SU-DHL-6 (cell line): ENCODE measurements at regions not wholly inside any gene's neighbourhood (a gene's known extent, or its start where the extent isn't known, plus 50 kb on each side); places are given as distances from the start of the nearest gene placed in this dataset.

Source experiments
- H2AFZ ChIP-seq: fragments of 200-600 bp; sonication (generic); 2 replicates; pipeline ENCODE4 v1.6.1; 2014; ENCODE audit warnings: low read depth, mild to moderate bottlenecking, moderate library complexity, mixed read lengths, antibody characterized with exemption, low read length; ENCODE audit not compliant: severe bottlenecking
- H3F3A ChIP-seq: fragments of 200-600 bp; shearing (Covaris generic); 2 replicates; pipeline ENCODE4 v1.6.0; 2016; ENCODE audit warnings: antibody characterized with exemption, mild to moderate bottlenecking; ENCODE audit not compliant: insufficient read depth
- H3K27ac ChIP-seq: fragments of 200-600 bp; sonication (generic); 2 replicates; pipeline ENCODE4 v1.5.1; 2016; ENCODE audit warnings: low read depth, mild to moderate bottlenecking, low read length, moderate library complexity, mixed read lengths
- H3K27me3 ChIP-seq: fragments of 200-600 bp; sonication (generic), shearing (Covaris generic); 2 replicates; pipeline ENCODE4 v1.6.0; 2014; ENCODE audit warnings: mild to moderate bottlenecking, low read length
- H3K36me3 ChIP-seq: fragments of 200-600 bp; sonication (generic); 2 replicates; pipeline ENCODE4 v1.6.1; 2014; ENCODE audit warnings: mild to moderate bottlenecking, low read length, mixed read lengths
- H3K4me2 ChIP-seq: fragments of 300-600, 200-600 bp; shearing (Covaris generic), sonication (generic); 2 replicates; pipeline ENCODE4 v1.6.0; 2014; ENCODE audit warnings: low read length, low read depth, mild to moderate bottlenecking; ENCODE audit not compliant: poor library complexity, severe bottlenecking
- H3K4me3 ChIP-seq: fragments of 200-600 bp; sonication (generic); 2 replicates; pipeline ENCODE4 v1.5.1; 2014; ENCODE audit warnings: antibody characterized with exemption, low read length, mild to moderate bottlenecking, mixed read lengths; ENCODE audit not compliant: insufficient read depth, poor library complexity, severe bottlenecking
- H3K79me2 ChIP-seq: fragments of 200-600 bp; sonication (generic); 2 replicates; pipeline ENCODE4 v1.6.1; 2014; ENCODE audit warnings: mild to moderate bottlenecking, low read length, moderate library complexity; ENCODE audit not compliant: insufficient read depth
- H3K9ac ChIP-seq: fragments of 200-600 bp; sonication (generic); 2 replicates; pipeline ENCODE4 v1.7.0; 2014; ENCODE audit warnings: mild to moderate bottlenecking, low read length
- H3K9me2 ChIP-seq: fragments of 200-600 bp; sonication (generic); replicated peaks from 2 replicates; pipeline ENCODE4 v1.6.1; 2014; ENCODE audit warnings: low read length; ENCODE audit not compliant: insufficient read depth
- H3K9me3 ChIP-seq: fragments of 200-600 bp; sonication (generic); 2 replicates; pipeline ENCODE4 v1.6.1; 2014; ENCODE audit warnings: low read length, mixed read lengths; ENCODE audit not compliant: insufficient read depth
- H4K20me1 ChIP-seq: fragments of 200-600 bp; sonication (generic); 2 replicates; pipeline ENCODE4 v1.6.1; 2014; ENCODE audit warnings: low read depth, mild to moderate bottlenecking, antibody characterized with exemption, low read length, moderate library complexity, mixed read lengths
- EZH2phosphoT487 ChIP-seq: fragments of 200-600 bp; sonication (generic), shearing (Covaris generic); conservative IDR thresholded peaks from 2 replicates; pipeline ENCODE4 v1.6.1; 2018; ENCODE audit warnings: mild to moderate bottlenecking, antibody characterized with exemption, low read length, moderate library complexity, mixed read lengths
- TF ChIP-seq, protein P1 (sequence below): fragments of 200-600 bp; sonication (generic); IDR thresholded peaks from one replicate; pipeline ENCODE4 v1.5.1; 2017; ENCODE audit warnings: antibody characterized with exemption, mild to moderate bottlenecking, low read length, moderate library complexity; ENCODE audit not compliant: insufficient read depth, poor library complexity, severe bottlenecking

DNA sequence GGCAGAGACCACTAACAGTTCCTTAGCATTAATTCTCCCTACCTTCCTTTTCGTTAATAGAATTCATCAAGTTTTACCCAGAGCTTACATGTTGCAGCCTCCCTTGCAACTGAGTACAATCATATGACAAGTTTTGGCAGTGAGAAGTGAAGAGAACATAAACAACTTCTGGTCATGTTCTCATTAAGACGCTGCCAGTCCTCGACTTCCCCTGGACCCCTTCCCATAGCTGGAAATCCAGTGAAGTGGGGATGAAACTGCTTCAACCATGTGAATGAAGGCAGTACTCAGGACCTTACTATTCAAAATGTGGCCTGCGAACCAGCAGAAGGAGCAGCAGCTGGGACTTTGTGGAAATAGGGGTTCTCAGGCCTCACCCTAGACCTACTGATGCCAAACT lies 133.9 kb downstream of the SPTSSA start:
- no peak overlapping the region for H3K27ac ChIP-seq
- TF ChIP-seq, protein P1, sequence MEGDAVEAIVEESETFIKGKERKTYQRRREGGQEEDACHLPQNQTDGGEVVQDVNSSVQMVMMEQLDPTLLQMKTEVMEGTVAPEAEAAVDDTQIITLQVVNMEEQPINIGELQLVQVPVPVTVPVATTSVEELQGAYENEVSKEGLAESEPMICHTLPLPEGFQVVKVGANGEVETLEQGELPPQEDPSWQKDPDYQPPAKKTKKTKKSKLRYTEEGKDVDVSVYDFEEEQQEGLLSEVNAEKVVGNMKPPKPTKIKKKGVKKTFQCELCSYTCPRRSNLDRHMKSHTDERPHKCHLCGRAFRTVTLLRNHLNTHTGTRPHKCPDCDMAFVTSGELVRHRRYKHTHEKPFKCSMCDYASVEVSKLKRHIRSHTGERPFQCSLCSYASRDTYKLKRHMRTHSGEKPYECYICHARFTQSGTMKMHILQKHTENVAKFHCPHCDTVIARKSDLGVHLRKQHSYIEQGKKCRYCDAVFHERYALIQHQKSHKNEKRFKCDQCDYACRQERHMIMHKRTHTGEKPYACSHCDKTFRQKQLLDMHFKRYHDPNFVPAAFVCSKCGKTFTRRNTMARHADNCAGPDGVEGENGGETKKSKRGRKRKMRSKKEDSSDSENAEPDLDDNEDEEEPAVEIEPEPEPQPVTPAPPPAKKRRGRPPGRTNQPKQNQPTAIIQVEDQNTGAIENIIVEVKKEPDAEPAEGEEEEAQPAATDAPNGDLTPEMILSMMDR, result no peak
- no peak for TF ChIP-seq EZH2phosphoT487
- no peaks in the 10 kb centered on the region for H3K36me3 ChIP-seq
- H3K9me2 ChIP-seq, result no peaks in the 10 kb centered on the region
- no peak overlapping the region for H3K4me3 ChIP-seq
- H2AFZ ChIP-seq, result no peak overlapping the region
- no peak overlapping the region for H3K4me2 ChIP-seq
- no peaks in the 10 kb centered on the region for H3F3A ChIP-seq
- no peak overlapping the region for H3K9ac ChIP-seq
- H3K9me3 ChIP-seq, result no peaks in the 10 kb centered on the region
- H3K27me3 ChIP-seq, result no peaks in the 10 kb centered on the region
- no peaks in the 10 kb centered on the region for H3K79me2 ChIP-seq
- H4K20me1 ChIP-seq, result no peaks in the 10 kb centered on the region

DNA sequence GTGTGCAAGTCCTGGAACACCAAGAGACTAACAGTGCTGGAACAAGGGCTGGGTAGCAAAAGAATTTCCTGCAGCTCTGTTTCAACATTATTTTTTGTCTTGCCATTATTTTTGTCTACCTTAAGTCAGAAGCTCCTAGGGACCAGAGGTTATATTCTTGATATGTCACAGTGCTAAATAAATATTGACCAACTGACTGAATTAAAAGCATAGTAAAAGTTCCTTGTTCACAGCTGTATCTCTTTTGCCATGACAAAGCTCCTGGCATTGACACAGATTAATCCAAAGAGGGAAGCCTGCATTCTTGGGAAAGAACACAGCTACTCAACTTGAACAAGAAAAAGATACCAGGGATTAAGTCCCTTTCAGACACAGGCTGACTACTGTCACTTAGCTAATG lies 136.5 kb downstream of the SPTSSA start:
- Histone ChIP-seq H4K20me1 (no peaks in the 10 kb centered on the region), H3K27me3 (no peaks in the 10 kb centered on the region), H3F3A (no peaks in the 10 kb centered on the region), H3K4me3 (no peak overlapping the region), H3K9me3 (no peaks in the 10 kb centered on the region), H3K79me2 (no peaks in the 10 kb centered on the region), H2AFZ (no peak overlapping the region), H3K4me2 (no peak overlapping the region), H3K9ac (no peak overlapping the region), H3K36me3 (no peaks in the 10 kb centered on the region), H3K9me2 (no peaks in the 10 kb centered on the region), H3K27ac (no peak overlapping the region)
- no peak for TF ChIP-seq EZH2phosphoT487
- TF ChIP-seq, protein P1, result no peak

DNA sequence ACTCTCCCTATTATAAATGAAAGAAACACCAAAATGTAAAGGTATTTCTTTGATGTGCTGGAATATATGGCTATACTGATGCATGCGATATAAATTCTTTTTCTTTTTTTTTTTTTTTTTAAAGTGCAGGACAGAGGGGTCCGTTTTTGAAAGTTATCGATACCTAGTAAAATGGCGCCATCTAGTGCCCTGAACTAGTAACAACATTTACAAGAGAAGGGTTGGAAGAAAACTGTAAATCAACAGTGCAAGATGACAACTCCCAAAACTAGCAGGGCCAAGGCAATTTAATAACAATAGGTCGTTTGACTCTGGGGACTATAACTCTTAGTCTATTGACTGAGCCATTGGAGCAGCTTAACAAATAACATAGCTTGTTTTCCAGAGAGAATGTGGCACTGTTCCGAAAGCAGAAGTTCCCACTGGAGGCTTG lies 137.7 kb downstream of the SPTSSA start:
- H2AFZ ChIP-seq, result no peak overlapping the region
- no peak for TF ChIP-seq EZH2phosphoT487
- TF ChIP-seq, protein P1, result peak; percentile 59
- no peak overlapping the region for H3K4me3 ChIP-seq
- H3K4me2 ChIP-seq, result no peak overlapping the region
- no peaks in the 10 kb centered on the region for H3K36me3 ChIP-seq
- H4K20me1 ChIP-seq, result no peaks in the 10 kb centered on the region
- H3K9me3 ChIP-seq, result no peaks in the 10 kb centered on the region
- H3K9ac ChIP-seq, result no peak overlapping the region
- H3K27me3 ChIP-seq, result no peaks in the 10 kb centered on the region
- H3K27ac ChIP-seq, result no peak overlapping the region
- H3K9me2 ChIP-seq, result no peaks in the 10 kb centered on the region
- no peaks in the 10 kb centered on the region for H3K79me2 ChIP-seq
- H3F3A ChIP-seq, result no peaks in the 10 kb centered on the region
